HG03045 (cell line): ENCODE measurements at regions not wholly inside any gene's neighbourhood (a gene's known extent, or its start where the extent isn't known, plus 50 kb on each side); places are given as distances from the start of the nearest gene placed in this dataset.
"Not testable (repeated sequence)": the region's sequence is repeated elsewhere in the genome, so short reads cannot be mapped to it uniquely, and the experiment has no call there.

ENCODE experiments used
- ATAC-seq: cut with Tn5 transposase; IDR thresholded peaks from one replicate; pipeline ENCODE4 v1.9.1; 2021; ENCODE audit warnings: mild to moderate bottlenecking, moderate library complexity; ENCODE audit not compliant: unreplicated experiment

DNA sequence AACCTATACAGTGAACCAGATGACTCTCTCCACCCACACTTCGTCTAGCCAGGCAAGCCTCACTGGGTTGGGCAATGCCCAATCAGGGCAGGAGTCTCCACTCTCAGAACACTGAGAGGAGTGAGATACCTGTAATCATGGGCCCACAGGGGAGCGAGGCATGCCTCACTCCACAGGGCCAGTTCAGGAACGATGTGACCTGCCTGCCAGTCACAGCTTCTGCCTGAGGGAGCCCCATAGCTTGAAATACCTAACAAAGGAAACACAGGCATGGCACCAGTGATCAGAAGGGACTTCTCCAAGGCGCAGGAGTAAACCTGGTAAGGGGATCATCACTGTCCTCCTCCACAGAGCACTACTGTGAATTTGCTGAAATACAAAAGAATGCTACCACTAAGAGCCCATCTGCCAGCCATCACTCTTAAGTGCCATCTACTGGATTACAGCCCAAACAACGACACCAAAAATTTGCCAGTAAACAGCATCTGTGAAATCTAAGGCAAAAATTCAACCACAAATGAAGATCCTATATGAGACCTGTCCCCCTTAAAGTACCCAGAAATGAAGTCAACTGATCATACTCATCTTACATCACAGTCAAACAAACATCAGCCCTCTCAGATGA, 689.9 kb upstream of the SEMA6D start:
- no peak for ATAC-seq

DNA sequence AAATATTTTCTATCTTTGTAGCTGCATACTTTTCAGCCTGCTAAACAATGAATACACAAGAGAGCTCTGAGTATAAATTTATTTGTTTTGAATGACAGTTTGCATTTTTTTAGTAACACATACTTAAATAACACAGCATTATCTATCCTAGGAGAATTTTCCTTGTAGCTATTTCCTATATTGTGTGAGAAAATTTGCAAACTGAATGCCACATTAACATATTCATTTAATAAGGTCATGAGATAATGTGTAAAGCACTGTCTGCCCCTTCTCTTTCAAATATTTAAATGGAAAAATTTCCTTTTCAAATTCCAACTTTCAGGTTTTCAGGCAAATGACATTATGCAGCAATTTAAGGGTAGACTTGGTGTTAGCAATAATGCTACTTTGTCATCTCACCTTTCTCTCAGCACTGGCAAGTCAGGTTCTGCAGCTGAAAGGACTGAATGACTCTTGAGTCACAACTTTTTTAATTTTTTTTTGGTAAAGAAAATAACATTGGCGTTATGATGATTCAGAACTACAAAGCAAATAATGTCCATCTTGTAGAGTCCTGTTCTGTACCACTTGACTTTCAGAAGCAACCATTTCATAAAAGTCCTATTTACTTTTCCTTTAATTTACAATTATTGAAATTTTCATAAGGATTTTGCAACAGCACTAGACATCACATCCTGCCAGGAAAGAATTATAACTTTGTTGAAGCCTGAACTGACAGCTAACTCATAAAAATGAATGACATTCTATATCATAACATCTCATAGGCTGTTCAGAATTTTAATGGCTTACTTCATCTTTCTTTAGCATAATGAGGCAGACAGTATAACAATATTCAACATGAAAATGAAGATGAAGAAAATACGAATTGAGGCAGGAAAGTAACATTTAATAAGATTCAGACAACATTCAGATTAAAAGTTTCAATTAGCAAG, 681.6 kb upstream of the SEMA6D start:
- no peak for ATAC-seq

DNA sequence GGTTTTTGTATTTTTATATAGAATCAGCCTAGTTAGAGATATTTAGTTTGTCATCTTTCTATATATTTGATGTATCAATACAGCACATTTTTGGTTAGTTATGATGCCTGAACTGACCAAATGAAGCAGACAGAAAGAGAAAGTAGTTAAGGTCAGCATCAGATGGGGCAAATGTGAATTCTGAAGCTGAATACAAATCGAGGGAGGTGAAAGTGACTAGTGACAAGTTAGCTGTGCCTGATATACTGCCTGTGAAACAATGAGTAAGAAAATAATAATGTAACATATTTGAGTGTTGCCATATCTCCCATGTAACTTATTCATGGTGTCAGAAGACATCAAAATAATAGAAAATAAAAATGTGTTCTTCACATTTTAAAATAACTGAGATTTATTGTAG, 680.3 kb upstream of the SEMA6D start:
- no peak for ATAC-seq

DNA sequence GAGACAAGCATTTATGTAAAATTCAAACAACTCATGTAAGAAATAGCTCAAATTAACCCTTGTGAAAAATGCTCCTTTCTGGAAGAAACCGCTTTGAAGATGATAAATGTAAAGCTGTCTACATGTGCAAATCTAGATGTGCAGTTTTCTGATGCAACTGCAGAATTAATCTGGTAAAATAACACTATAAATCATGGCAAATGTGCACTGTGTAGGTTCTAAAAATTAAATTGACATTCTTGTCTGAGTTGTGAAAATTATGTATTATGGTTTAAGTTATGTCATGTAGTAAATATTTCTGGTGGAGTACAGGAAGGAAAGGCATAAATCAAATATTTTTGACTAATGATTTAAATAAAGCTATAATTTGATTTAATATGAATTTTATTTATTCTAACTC, 678.1 kb upstream of the SEMA6D start:
- no peak for ATAC-seq

DNA sequence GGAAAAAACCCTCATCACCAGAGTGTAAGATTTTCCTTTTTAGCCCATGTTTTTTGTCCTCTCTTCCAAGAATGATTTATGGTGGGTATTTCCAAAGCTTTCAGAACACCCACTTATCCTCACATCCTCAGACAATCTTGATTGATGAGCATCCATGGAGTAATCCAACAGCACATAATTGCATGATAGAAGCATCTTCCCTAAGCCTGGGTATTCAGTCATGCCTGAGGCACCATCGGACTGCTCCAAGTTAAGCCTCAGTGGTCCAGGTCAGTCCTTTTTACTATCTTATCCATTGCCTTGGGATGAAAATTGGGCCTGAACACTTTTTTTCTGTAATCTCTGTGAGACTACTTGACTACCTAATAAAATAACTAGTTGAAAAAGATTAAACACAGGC, 676.0 kb upstream of the SEMA6D start:
- no peak for ATAC-seq

DNA sequence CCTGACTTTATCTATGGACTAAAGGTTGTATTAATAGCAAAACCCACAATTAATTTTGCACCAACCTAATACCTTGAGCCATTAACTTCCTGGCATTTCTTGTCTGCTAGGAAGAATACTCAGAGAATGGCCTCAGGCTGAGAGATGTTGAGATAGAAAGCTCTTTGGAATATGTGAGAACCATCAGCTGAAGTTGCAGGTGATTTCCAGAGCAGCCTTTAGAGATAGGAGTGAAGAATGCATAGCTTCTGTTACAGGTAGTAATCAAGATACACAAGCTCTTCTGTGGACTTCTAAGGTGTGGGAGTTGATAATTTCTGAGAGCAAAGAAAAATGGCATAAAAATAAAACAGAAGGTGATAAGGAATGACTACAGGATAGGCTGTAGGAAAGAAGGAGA, 669.3 kb upstream of the SEMA6D start:
- ATAC-seq, result not testable (repeated sequence)

DNA sequence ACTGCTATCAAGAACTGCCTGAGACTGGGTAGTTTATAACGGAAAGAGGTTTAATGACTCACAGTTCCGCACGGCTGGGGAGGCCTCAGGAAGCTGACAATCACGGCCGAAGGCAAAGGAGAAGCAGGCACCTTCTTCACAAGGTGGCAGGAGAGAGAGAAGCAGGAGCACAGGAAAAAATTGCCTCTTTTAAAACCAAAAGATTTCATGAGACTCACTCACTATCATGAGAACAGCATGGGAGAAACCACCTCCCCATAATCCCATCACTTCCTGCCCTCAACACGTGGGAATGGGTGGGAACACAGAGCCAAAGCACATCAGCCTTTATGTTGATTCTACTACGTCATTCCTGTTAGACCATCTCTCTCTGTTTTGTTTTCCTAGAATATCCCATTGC, 650.9 kb upstream of the SEMA6D start:
- no peak for ATAC-seq

DNA sequence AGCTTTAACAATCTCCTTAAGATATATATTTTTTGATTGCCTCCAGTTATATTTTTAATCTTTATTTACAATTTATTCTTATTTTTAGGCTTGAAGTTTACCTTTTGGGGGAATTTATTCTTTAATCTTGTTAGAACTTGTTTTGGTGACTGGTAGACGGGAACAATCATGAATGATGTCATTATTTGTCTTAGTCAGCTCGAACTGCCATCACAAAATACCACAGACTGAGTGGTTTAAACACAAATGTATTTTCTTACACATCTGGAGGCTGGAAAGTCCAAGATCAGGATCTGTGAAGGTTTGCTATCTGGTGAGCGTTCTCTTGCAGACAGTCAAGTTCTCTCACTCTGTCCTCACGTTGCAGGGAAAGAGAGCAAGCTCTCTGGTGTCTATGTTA, 639.5 kb upstream of the SEMA6D start:
- not testable (repeated sequence) for ATAC-seq

DNA sequence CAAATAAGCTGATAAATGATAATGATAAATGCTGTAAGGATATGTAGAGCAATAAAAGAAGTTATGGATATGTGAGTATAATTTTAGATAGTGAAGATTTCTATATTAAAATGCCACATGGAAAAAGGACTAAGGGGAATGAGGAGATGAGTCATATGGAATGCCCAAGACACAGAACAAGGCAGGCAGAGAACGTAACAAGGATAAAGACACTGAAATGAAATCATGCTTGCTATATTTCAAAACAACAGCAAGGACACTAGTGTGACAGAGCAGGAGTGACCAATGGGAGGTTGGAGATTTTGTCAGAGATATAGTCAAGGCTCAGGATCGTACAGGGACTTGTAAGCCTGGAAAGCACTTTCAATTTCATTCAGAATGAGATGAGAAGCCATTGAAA, 621.5 kb upstream of the SEMA6D start:
- ATAC-seq, result no peak

DNA sequence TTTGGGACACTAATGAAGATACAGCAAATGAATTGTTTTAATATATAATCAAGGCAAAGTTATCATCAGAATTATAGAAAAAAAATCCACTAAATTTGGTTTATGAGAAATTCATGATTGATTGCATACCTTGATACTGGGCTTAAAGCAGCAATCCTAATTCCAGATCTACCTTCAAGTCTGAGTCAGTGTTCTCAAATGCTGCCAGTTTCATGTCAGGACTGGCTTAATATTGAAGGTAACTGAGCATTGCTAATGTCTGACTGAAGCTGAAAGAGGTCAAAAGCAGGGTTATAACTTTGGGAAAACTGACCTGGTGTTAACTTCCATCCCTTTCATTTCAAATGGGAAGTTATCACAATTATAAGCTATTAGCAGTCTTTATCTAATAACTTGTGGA, 618.8 kb upstream of the SEMA6D start:
- ATAC-seq, result not testable (repeated sequence)

DNA sequence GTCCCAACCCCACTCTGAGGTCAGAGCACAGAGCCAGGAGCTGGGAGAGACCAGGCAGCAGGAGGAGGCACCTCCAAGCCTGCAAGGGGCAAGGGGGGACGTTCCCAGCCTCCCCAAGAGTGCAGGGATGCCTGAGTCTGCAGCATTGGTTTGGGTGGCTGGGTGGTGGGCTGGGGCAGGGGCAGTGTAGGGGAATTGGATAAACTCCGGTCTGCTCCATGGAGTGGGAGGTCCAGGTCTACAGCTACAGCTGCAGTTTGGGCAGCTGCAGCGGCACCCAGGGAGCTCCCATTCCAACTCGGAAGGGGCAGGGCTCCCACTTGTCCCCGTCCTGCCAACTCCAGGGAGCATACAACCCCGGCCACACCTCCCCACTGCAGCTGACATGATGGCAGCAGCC, 617.5 kb upstream of the SEMA6D start:
- not testable (repeated sequence) for ATAC-seq

DNA sequence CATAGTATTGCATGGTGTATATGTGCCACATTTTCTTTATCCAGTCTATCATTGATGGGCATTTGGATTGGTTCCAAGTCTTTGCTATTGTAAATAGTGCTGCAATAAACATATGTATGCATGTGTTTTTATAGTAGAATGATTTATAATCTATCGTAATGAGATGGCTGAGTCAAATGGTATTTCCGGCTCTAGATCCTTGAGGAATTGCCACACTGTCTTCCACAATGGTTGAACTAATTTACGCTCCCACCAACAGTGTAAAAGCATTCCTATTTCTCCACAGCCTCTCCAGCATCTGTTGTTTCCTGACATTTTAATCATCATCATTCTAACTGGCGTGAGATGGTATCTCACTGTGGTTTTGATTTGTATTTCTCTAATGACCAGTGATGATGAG, 608.5 kb upstream of the SEMA6D start:
- not testable (repeated sequence) for ATAC-seq

DNA sequence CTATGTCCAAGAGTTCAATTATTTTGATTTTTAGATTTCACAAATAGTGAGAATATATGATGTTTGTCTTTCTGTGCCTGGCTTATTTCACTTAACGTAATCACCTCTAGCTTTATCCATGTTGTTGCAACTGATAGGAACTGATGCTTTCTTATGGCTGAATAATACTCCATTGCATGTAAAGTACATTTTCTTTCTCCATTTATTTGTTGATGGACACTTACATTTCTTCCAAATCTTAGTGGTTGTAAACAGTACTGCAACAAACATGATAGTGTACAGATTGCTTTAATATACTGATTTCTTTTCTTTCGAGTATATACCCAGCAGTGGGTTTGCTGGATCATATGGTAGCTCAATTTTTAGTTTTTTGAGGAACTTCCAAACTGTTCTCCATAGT, 600.6 kb upstream of the SEMA6D start:
- ATAC-seq, result no peak

DNA sequence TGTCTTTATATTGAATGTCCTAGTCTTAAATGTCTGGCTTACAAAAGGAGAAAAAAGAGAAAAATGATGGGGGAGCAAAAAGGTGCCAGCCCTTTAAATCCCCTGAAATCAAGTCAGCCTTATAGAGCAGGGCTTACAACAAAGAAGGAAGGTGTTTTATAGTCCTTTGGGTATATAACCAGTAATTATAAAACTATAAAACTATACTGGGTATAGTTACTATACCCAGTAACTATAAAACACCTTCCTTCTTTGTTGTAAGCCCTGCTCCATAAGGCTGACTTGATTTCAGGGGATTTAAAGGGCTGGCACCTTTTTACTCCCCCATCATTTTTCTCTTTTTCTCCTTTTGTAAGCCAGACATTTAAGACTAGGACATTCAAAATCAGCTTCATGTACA, 598.0 kb upstream of the SEMA6D start:
- ATAC-seq, result no peak

DNA sequence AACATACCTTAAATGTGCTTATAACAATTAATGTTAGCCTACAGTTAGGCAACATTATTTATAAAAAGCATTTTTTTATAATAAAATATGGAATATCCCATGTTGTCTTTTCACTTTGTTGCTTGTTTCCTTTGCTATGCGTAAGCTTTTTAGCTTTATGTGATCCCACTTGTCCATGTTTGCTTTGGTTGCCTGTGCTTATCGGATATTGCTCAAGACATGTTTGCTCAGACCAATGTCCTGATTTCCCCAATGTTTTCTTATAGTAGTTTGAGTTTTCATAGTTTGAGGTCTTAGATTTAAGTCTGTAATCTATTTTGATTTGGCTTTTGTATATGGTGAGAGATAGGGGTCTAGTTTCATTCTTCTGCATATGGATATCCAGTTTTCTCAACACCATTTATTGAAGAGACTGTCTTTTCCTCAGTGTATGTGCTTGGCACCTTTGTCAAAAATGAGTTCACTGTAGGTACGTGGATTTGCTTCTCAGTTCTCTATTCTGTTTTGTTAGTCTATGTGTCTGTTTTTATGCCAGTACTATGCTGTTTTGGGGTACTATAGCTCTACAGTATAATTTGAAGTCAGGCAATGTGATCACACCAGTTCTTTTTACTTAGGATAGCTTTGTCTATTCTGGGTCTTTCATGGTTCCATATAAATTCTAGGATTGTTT, 592.7 kb upstream of the SEMA6D start:
- no peak for ATAC-seq

DNA sequence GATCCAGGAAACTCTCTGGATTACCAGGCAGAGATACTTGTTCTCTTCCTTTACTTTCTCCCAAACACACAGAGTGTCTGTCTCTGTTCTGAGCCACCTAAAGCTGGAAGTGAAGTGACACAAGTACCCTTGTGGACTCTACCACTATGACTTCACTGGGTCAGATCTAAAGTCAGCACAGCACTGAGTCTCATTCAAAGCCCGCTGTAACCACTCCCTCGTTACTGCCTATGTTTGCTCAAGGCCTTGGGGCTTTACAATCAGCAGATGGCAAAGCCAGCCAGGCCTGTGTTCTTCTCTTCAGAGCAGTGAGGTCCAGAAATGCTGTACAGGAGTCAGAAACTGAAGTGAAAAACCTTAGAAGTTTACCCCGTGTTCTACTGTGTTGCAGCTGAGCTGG, 588.3 kb upstream of the SEMA6D start:
- no peak for ATAC-seq

DNA sequence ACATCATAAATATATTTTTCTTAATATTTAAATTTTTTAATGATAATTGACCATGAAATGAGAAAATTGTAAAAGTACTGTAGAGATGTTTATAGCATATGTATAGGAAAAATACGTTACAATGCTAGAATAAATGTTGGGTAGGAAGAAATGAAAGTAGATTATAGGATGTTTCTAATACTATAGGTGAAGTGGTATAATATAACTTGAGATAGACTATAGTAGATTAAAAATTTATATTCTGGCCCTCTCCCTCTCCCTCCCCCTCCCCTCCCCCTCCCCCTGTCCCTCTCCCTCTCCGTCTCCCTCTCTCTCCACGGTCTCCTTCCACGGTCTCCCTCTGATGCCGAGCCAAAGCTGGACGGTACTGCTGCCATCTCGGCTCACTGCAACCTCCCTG, 585.9 kb upstream of the SEMA6D start:
- not testable (repeated sequence) for ATAC-seq

DNA sequence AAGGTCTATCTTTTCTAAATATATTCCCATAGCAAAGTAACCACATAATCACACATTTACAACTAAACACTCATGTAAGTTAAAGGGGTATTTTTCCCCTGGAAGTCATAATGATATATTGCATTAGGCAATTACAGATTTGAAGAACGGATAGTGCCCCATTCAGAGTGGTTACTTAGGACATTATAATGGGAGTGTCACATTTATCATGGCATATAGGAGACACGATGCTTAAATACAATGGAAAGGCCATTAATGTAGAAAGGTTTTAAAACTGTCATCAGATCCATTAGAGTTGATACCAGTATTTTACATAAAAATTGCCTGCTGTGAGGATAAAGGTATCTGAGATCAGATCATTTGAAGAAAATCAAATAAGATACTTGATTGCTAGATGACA, 582.0 kb upstream of the SEMA6D start:
- ATAC-seq, result no peak

DNA sequence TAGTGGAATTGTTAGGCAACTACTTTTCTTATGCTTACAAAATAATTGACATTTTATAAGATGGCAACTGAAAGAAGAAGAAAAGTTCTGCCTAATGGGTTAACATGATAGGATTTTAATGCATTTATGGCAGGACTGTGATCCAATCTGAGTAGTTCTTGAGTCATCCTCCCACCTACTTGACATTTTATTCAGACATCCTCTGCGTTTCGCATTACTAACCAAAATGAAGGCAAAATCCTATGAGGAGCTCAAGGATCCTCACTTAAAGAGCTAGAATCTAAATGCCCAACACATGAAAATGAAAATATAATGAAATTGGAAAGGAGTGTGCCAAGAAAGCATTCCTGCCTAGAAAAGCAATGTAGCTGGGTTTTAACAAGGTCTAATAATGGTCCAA, 581.1 kb upstream of the SEMA6D start:
- ATAC-seq, result no peak

DNA sequence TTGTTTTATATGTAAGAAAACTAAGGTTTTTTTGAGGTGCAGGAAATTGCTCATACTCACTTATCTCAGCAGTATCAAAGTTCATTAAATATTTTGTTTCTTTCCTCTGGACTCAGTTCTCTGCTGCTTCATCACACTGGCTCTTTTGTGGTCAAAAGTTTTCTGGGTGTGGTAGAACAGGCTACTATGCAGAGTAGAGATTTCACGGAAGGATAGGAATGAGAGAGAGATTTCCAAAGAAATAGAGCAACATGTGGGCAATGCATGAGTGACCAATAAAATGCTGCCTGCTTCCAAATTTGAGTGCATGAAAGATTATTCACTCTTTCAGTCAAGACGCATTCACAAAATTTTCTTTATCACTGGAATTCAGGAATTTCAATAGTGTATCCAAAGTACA, 577.3 kb upstream of the SEMA6D start:
- ATAC-seq, result no peak

DNA sequence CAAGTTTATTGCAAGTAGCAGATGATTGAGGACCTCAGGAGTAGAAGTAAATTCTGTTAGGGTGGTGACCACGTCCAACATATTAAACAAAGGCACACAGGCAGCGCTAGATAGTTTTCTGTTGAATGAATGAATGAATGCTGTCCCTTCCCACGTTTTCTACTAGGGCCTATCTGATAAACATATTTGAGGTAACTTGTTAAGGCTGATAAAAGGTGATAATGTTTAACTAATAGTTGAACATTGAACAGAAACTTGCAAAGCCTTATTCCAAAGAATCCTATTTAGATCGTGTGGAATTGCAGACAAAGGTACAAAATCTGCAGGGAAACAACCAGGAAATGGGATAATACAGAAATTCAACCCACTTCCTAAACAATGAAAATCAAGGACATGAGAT, 559.5 kb upstream of the SEMA6D start:
- no peak for ATAC-seq

DNA sequence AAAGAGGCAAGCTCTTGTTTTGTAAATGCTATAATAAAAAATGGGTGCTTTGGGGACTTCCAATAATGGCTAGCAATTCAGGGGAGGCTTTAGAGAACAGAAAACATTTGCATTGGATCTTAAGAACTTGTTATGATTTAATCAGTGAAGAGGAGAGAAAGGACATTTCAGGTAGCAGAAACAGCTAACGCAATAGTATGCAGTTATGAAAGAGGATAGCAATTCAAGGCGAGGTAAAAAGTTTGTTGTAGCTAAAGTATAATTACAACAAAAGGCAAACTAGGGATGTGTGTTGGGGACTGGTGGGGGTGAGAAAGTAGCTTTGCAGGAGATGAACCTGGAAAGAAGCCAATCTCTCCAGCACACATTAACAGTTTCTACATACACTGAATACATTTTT, 558.7 kb upstream of the SEMA6D start:
- no peak for ATAC-seq
